Stimulated activated CD8-positive, alpha-beta memory T cell treated with anti-CD3 and anti-CD28 coated beads, Interleukin-15, amount 100 ng/mL, for 4 hours (primary cell): ENCODE measurements at regions not wholly inside any gene's neighbourhood (a gene's known extent, or its start where the extent isn't known, plus 50 kb on each side); places are given as distances from the start of the nearest gene placed in this dataset.

Experiments used
- DNase-seq, 2 donors: peaks; one replicate each; pipeline ENCODE4 v3.0.0-alpha.2; 2020; ENCODE audit warnings: low read depth in 2 of 2

- no peak for DNase-seq
These were observed 277.4 kb upstream of the SOX5 start for GRCh38 chr12:24226745-24227350.

GRCh38 chr12:24224401-24224800 is 274.9 kb upstream of the SOX5 start:
- DNase-seq: no peak

GRCh38 chr12:24223926-24224325 is 274.5 kb upstream of the SOX5 start:
- DNase-seq: no peak

- no peak for DNase-seq
These were observed 273.5 kb upstream of the SOX5 start for GRCh38 chr12:24222968-24223367.

- DNase-seq: no peak
These were observed 263.0 kb upstream of the SOX5 start for GRCh38 chr12:24212496-24212895.

- no peak for DNase-seq
These were observed 257.2 kb upstream of the SOX5 start for GRCh38 chr12:24206621-24207020.

GRCh38 chr12:24201258-24201970 is 251.9 kb upstream of the SOX5 start:
- no peak for DNase-seq

GRCh38 chr12:24200010-24200409 is 250.5 kb upstream of the SOX5 start:
- no peak for DNase-seq

GRCh38 chr12:24198936-24199671 is 249.6 kb upstream of the SOX5 start:
- DNase-seq: no peak

- no peak for DNase-seq
These were observed 248.6 kb upstream of the SOX5 start for GRCh38 chr12:24198070-24198469.

- DNase-seq: no peak
These were observed 248.1 kb upstream of the SOX5 start for GRCh38 chr12:24197532-24197931.

GRCh38 chr12:24195063-24195462 is 245.6 kb upstream of the SOX5 start:
- DNase-seq: no peak

- no peak for DNase-seq
These were observed 241.6 kb upstream of the SOX5 start for GRCh38 chr12:24191117-24191516.

GRCh38 chr12:24185782-24186181 is 236.3 kb upstream of the SOX5 start:
- no peak for DNase-seq

GRCh38 chr12:24177889-24178288 is 228.4 kb upstream of the SOX5 start:
- DNase-seq: no peak

- no peak for DNase-seq
These were observed 226.5 kb upstream of the SOX5 start for GRCh38 chr12:24175929-24176328.

GRCh38 chr12:24175284-24175683 is 225.8 kb upstream of the SOX5 start:
- no peak for DNase-seq

- DNase-seq: no peak
These were observed 223.6 kb upstream of the SOX5 start for GRCh38 chr12:24173067-24173466.

GRCh38 chr12:24172773-24173066 is 223.2 kb upstream of the SOX5 start:
- no peak for DNase-seq

- no peak for DNase-seq
These were observed 222.7 kb upstream of the SOX5 start for GRCh38 chr12:24172031-24172772.

- DNase-seq: no peak
These were observed 205.6 kb upstream of the SOX5 start for GRCh38 chr12:24155042-24155441.

GRCh38 chr12:24153079-24153478 is 203.6 kb upstream of the SOX5 start:
- DNase-seq: no peak

GRCh38 chr12:24152270-24152669 is 202.8 kb upstream of the SOX5 start:
- DNase-seq: no peak
